GM18519 (cell line): ENCODE measurements at regions not wholly inside any gene's neighbourhood (a gene's known extent, or its start where the extent isn't known, plus 50 kb on each side); places are given as distances from the start of the nearest gene placed in this dataset.

Source experiments
- ATAC-seq: cut with Tn5 transposase; IDR thresholded peaks from one replicate; pipeline ENCODE4 v1.9.1; 2021; ENCODE audit warnings: mild to moderate bottlenecking, moderate library complexity; ENCODE audit not compliant: unreplicated experiment, low FRiP score

DNA sequence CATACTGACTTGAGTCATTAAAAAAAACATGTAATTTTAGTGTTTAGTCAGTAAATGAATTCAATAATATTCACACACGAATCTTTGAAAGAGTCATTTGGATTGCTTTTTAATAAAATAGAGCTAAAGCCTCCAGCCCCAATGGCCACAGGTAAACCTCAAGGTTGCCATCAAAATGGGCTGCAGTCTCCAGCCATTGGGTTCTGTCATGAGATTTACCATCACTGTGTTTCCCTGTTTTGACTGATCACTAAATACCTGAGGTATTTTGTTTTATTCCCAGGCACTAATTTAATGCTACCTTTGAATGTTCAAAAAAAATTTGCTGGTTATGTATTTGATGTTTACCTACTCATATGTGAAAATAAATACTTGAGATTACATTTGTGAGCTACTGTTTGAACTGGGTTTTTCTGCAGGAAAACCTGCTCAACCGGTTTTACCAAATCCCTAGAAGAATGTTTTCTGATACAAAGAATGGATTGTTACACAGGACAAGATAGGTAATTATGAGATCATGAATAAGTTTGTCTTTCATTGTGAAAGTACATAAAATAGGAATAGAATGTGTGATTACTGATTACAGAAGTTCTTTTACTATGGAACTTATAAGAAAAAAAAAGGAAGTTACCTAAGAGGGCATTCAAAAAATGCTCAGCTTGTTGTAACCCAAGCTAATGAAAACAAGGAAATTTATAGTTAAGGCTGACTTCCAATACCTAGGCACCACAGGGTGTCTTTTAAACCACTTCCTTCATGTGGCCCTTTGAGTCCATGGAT is 391.3 kb downstream of the EFNB2 start:
- ATAC-seq = no peak

DNA sequence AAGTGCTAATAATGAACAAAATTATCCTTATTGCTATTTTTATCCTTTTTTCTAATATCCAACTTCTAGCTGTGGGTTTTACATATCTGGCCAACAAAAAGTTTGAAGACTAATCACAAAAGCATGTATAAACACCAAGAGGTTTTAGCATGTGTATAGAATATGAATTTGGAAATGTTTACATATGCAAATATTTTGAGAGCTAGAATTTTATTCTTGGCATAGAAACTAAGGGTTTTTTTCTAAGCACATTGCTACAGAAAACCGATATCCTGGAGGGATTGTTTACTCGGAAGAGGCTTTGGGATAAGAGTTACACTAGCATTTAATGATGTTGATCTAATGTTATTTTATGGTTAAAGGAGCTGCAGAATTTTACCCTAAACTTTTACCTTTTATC is 392.1 kb downstream of the EFNB2 start:
- no peak for ATAC-seq

DNA sequence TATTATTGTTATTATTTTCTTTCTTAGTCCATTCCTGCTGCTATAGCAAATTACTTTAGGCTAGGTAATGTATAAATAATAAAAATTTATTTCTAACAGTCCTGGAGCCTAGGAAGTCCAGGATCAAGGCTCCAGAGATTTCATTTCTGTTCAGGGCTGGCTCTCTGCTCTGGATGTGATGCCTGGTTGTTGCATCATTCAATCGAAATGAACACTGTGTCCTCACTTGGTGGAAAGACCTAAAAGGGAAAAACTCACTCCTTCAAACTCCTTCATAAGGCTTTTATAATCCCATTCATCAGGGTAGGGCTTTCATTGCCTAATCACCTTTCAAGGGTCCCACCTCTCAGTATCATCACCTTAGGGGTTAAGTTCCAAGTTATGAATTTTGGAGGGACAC is 395.0 kb downstream of the EFNB2 start:
- ATAC-seq = no peak

DNA sequence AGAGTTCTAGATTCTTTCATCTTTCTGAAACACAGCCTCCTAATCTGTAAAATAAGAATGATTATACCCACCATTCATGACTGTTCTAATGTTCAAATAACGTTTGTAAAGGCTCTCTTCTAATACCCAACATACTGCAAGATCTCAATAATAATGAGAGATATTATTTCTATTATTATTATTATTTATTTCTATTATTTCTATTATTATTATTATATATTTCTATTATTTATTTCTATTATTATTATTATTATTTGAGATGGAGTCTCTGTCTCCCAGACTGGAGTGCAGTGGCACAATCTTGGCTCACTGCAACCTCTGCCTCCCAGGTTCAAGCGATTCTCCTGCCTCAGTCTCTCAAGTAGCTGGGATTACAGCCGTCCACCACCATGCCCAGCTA is 395.5 kb downstream of the EFNB2 start:
- no peak for ATAC-seq

DNA sequence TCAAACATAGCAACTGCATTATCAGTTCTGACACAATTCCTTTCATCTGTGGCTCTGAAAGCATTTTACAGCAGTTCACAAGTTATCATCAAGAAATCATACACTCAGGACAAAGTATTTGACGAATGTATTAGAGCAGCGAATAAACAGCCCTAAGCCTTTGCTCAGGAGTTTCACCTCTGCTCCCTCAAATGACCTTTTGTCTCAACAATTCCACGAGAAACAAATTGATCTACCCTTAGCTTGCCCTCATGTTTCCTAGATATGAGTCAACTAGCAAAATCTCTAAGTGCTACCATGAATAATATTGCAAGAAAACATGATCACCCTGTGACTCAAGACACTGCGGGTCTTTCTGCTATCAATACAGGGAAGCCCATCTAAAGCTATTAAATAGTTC is 396.1 kb downstream of the EFNB2 start:
- ATAC-seq = no peak

DNA sequence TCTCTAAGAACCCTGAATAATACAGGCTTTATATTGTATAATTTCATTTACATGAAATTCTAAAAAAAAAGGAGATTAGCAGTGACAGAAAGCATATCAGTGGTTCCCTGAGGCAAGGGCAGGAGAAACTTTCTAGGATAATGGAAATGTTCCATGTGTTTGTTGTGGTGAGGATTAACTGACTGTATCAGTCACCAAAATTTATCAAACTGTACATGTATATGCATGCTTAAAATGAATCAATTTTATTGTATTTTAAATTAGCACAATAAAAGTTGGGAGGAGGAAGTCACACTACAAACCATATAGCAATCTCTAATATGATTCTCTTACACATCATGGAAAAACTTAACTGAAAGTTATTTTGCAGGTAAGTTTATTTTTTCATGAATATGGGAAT is 396.8 kb downstream of the EFNB2 start:
- no peak for ATAC-seq

DNA sequence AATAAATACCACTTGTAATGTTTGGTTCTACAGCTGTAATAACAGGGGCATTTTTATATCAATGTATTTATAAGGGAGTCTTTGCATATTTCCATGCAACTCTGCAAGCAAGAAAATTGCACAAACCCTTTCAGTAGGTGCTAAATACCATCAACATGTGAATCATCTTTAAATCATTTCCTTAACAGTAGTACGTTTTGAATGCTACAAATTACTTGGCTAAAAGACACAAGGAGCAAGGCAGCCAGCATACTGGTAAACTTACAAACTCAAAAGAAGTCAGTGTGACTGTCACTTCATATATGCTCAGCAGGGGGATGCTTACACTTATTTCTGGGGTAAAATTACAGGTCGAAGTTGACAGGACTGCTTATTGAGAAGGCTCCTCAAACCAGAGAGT is 402.4 kb downstream of the EFNB2 start:
- ATAC-seq = no peak

DNA sequence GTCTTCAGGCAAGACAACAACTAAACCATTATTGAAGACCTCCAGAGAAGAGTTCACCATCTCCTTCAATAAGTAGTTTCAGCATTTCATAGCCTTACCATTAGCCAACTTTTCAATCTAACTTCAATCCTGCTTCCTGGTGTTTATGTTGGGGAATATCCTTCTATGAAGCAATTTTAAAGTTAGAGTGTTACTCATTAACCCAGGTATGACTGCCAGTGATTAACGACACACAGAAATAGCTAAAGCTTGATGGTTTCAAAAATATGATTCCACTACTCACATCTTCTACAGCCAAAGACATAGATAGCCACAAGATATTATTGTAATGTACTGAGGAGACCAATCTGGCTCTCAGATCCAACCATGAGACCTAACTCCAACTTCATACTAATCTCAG is 403.2 kb downstream of the EFNB2 start:
- ATAC-seq = no peak

DNA sequence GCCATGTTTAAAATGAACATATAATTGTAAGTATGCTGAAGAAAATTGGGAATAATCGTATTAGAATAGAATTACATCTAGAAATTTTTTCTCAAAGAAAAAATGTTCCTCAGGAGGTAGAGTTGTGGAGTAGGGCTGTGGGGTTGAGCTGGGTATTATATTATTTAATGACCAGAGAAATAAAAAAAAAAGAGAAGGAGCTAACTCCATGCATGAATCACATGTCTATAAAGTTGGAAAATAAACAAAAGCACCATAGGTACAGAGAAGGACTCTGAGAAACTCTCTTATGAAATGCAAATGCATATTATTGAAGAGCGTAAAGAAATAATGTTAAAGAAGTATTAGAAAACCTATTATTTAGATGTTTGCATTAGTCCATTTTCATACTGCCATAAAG is 405.5 kb downstream of the EFNB2 start:
- ATAC-seq = no peak

DNA sequence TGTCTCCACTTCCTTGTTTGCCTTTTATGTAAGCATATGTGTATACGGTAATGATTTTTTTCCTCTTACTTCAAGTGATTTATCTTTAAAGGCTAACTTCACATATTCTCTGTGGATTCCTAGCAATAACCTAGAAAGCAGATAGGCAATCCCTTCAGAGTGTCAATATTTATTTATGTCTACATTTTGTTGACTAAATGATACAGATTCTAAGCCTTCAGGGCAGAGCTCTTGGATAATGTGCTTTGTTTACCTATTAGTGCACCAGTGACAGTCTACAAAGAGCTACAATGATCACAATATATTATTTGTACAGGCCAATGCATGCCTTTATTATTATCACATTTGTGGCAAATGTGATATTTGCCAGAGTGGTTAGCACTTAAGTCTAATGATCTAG is 406.2 kb downstream of the EFNB2 start:
- no peak for ATAC-seq

DNA sequence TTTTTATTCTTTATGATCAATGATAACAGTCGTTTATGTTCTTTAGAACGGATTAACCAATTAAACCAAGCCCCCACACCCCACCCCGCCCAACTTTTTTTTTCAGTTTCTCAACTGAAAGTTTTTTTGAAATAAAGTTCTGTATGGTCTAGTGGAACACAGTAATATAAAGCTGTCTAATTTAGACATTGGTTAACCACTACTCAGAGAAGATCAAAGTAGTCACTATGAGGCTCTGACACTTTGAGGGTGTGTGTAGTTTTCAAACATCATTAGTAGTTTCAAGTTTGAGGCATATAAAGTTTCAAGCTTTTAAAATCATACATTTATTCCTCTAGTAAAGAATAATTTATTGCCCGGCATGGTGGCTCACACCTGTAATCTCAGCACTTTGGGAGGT is 413.2 kb downstream of the EFNB2 start:
- ATAC-seq = no peak

DNA sequence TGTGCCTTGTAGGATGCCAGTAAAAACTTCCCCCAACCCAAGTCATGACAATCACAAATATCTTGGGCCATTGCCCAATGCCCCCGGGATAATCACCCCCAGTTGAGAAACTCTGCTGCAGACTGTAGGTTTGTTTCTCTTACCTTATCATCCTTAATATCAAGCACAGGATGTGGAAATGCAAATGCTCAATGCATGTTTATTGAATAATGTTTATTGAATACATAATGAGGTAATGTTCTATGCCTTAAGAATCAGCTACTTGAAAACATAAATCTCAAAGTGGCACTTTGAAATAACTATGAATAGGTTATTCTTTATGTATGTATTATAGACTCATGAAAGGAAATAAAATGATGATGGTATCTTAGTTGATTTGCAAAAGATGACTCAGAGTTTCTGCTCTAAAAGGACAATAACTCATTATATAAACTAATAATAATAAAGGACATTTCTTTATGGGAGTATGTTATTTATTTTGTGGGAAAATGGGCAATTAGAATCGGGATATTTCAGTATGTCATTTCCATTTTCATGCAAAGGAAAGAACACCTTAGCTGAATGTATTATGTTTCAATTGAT is 414.2 kb downstream of the EFNB2 start:
- ATAC-seq = no peak

DNA sequence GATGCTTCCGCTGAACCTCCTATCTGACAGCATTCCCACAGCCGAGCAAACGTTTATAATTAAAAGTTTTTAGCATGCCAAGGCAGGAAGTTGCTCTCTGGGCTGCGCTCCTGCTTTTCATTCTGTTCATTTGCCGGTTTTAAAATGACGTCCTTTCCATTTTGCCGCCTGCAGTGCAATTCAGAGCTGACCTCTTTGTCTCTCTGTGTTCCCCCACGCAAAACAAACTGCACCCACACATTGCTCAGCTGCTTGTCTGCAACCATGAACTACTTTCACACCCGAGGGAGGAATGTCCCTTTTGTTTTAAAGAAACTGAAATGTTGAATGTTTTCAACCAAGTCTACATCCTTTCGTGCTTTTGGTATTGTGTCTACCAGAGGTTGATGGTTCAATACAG is 416.5 kb downstream of the EFNB2 start:
- ATAC-seq = no peak

DNA sequence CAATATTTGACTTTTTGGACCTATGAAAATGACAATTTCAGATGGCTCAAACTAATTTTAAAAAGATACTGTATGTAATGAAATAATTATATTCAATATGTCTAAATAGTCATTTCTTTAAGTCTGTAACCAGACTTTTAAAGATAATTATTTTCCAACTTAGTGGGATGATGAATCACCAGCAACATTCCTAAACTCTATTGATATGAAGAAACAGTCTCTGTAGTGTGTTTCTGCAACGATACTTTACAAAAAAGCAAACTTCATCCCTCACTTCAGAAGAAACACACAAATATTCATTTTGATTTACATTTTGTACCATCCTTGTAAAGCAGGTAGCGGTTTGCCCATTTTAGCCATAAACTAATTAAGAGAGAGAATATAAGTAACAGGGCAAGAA is 417.4 kb downstream of the EFNB2 start:
- ATAC-seq = no peak

DNA sequence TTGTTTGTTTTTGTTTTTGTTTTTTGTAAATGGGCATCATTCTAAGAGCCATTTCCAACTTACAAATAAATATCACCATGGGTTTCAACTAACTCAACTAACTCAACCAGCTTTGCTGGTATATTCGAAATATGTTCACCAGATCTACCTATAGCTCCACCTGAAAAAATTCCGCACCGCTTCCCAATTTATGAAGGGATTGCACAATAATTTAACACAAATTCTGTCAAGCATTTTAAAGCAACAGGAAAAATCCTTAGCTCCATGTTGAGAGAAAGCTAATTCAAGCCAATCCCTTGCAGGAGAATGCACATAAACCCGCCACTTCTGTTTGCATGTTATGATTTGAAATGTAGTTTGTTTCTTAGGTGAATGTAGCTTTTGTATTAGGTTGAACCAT is 417.8 kb downstream of the EFNB2 start:
- no peak for ATAC-seq

DNA sequence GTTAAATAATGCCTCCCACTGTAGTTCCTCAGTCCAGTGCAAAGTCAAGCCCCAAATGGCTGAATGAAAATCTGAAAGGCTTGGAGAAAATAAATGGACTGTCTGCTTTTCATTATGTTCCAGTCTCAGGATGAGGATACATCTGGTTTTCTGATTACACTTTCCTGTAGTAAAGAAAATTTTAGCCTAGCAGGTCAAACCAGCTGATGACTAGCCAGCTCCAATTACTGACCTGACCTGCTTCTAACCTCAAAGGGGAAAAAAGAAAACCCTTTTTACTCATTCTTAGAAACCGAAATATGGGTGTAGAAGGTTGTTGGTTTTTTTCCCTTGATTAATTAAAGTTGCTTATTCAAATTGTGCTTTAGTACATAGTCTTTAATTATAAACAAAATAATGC is 418.4 kb downstream of the EFNB2 start:
- no peak for ATAC-seq

DNA sequence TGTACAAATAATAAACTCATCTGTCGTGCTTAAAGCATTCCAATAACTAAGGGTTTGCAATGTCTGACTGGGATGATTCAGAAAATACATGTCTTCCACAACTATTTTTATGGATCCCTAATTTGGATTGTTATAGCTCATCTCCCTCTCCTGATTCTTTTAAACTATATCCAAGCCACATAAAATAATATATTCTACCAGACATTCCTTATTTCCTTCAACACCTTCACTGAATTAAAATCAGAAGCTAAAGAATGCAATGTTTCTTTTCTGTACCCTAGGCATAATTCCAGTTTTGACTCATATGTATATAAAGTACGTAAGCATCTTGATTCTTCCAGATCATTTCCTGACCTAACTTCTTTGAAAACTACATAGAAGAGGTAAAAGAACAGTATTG is 420.4 kb downstream of the EFNB2 start:
- ATAC-seq = no peak

DNA sequence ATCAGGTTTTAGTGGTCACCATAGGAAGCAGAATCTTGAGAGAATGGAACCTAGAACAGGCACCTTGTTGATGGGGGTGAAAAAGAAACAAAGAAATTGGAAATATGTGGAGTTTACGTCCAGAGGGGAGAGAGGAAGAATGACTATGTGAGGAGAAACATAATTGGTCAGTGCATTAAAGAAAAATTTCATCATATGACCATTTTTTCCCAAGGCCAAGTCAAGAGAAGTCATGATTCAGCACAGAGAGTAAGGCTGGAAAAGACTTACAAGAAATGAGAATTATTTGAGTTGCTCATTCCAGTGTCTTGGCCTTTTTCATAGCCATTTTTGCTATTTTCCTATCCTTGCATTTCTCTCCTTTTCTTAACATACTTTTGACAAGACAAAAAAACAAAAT is 421.7 kb downstream of the EFNB2 start:
- ATAC-seq = no peak

DNA sequence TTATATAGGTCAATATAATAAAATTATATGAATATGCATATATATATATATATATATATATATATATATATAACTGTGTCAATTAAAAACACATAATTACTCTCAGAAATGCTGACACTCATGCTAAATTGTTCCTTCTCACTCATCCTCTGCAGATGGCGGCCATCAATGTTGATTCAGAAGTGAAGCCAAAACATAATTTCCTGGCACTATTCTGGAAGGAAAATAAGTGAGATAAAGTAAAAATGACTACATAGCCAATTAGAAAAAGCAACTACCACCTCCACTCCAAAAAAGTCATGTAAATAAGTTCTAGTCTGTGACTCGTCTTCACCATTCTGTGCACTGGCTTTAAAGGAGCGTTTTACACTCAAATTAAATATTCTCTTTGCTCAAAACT is 423.3 kb downstream of the EFNB2 start:
- no peak for ATAC-seq

DNA sequence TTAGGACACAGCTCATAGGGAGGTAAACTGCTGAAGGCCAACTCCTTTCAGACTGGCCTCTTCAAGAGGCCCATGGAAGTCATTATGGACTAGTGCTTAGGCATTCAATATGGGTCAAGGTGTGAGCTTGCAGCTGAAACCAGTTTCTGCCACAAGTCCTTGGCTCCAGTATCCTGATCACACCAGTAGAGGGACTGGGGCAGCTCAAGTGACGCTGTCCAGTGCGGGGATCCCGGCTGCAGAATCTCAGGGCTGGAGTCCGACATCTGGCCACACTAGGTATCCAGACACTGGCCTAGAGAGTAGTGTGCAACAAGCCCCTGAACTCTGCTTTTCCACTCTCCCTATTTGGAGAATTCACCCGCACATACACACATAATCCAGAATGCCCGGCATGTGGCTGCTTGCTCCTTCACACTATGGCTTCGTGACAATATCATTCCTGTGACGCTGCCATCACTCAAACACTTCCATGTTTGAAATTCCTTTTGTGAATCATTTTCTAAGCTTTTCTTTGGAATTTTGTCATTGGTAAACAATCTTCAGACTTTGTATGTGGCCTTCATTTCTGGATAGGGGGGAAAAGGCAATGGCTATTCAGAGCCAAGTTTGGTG is 425.1 kb downstream of the EFNB2 start:
- ATAC-seq = no peak

DNA sequence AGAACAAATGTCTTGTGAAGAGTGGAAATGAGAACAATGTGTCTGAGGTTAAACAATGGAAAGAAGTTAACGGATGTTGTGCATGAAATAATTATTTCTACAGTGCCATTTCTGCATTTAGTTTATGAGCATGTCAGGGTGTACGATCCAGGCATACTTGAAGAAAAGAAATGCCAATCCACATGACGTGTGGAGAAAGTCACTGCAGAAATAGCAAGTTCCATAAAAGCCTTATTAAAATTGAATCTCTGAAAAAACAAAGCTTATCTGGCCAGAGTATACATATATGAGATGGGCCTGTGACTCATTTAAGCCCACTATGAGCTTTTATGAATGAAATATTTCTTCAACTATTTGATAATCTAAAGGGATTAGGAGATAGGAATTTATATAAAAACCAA is 426.1 kb downstream of the EFNB2 start:
- ATAC-seq = no peak

DNA sequence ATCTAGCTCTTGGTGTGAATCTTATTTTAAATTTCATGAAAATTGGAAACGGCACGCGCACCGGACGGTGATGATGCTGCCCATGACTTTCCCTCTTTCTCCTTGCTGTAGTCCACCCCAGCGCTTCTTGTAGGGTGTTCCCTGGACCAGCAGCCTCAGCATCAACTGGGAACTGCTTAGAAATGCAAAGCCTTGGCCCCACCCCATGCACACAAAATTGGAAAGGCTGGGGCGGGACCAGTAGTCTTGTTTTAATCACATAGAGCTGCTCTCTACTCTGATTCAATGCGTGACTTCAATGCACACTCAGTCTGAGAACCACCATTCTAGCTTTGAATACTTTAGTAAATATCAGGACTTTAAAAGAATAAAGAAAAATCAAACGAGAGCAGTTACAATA is 427.1 kb downstream of the EFNB2 start:
- ATAC-seq = no peak
